Esophagus squamous epithelium (tissue), 5 donors: ENCODE measurements at regions not wholly inside any gene's neighbourhood (a gene's known extent, or its start where the extent isn't known, plus 50 kb on each side); places are given as distances from the start of the nearest gene placed in this dataset.

Experiments
- DNase-seq: peaks from one replicate; lab custom pipeline; 2025; lab: John Stamatoyannopoulos, UW
- H3K27ac ChIP-seq, 4 donors: fragments of 200-600 bp; sonication (generic); one replicate each; pipeline ENCODE4 v1.5.1; 2016 to 2019; ENCODE audit warnings: mild to moderate bottlenecking in 1 of 4
- H3K27me3 ChIP-seq, 4 donors: fragments of 200-600 bp; sonication (generic); 1 replicate in 3 of 4; 2 replicates in 1 of 4; pipeline versions ENCODE4 v1.5.1 to v1.6.0; 2017 to 2021; ENCODE audit warnings: antibody characterized with exemption in 1 of 4
- H3K36me3 ChIP-seq, 3 donors: fragments of 200-600 bp; sonication (generic); one replicate each; pipeline ENCODE4 v1.5.1; 2016 to 2019
- H3K4me1 ChIP-seq, 3 donors: fragments of 200-600 bp; sonication (generic); one replicate each; pipeline ENCODE4 v1.5.1; 2017 to 2019
- H3K4me3 ChIP-seq, 4 donors: fragments of 200-600 bp; sonication (generic); 1 replicate in 3 of 4; 2 replicates in 1 of 4; pipeline ENCODE4 v1.5.1; 2016 to 2019; ENCODE audit warnings: mild to moderate bottlenecking in 2 of 4, moderate library complexity in 1 of 4
- H3K9me3 ChIP-seq, 3 donors: fragments of 200-600 bp; sonication (generic); one replicate each; pipeline ENCODE4 v1.5.1; 2016 to 2019
- POLR2A ChIP-seq, 4 donors: fragments of 450-650 bp; IDR thresholded peaks; one replicate each; pipeline ENCODE4 v1.6.1; 2017; ENCODE audit warnings: antibody characterized with exemption in 4 of 4, mild to moderate bottlenecking in 4 of 4, moderate library complexity in 3 of 4
- WGBS, 2 donors: methylation state at CpG; one replicate each; pipeline ENCODE4 v1.1.5; 2018; 5-methylcytosine and 5-hydroxymethylcytosine counted together
- intact Hi-C: fragments of 100-400 bp; cut with DNase I; formaldehyde crosslinking; loops from one replicate; pipeline ENCODE4 v1.15.0; 2022
- TF ChIP-seq, protein P1 (sequence below), 6 experiments: fragments of 450-650 bp in 4 of 6; fragments of 200-600 bp in 2 of 6; sonication (generic) in 2 of 6; IDR thresholded peaks; one replicate each; pipeline ENCODE4 v1.5.1; 2016 to 2019; ENCODE audit warnings: antibody characterized with exemption in 6 of 6, mild to moderate bottlenecking in 4 of 6, moderate library complexity in 4 of 6
- donor health status: DM: yes; HTN: yes; CAD: no.

DNA sequence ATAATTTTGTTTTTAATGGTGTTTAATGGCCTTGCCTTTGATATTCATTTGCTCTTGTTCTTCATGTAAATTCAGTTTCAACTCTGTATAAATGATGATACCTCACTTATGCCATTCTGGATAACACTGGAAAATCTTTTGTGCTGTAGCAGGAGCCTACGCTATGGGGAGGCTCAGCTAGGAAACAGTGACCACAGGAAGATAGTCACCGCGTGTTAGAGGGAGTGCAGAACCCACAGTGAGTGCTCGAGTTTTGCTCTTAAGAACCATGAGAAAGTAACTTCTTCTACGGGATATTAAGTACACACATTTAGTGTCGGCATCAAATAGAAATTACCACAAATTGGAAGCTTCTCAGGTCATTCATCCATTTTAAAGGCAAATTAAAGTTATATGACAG, 143.9 kb downstream of the IRX2 start:
- intact Hi-C loops: no loop called here
- WGBS, 2 donors: 66 to 73% methylated on average over 6 of the region's 6 CpGs

DNA sequence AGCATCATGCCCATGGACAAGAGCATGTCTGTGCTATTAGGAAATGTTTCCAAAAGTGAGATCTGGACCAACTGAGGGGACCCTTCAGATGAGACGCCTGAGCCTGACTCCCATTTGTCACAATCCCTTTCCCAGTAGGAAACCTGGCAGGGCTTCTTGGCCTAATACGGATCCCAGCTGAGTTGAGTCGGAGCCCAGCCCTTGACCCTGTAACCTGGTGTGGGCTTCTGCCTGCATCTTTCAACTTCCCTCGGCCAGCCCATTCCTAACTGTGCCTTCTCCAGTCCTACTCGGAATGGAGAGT, 148.3 kb downstream of the IRX2 start:
- H3K9me3 ChIP-seq: no peaks in the 10 kb centered on the region
- no peak for TF ChIP-seq POLR2A (IDR thresholded peaks at IDR 0.05)
- TF ChIP-seq, protein P1, sequence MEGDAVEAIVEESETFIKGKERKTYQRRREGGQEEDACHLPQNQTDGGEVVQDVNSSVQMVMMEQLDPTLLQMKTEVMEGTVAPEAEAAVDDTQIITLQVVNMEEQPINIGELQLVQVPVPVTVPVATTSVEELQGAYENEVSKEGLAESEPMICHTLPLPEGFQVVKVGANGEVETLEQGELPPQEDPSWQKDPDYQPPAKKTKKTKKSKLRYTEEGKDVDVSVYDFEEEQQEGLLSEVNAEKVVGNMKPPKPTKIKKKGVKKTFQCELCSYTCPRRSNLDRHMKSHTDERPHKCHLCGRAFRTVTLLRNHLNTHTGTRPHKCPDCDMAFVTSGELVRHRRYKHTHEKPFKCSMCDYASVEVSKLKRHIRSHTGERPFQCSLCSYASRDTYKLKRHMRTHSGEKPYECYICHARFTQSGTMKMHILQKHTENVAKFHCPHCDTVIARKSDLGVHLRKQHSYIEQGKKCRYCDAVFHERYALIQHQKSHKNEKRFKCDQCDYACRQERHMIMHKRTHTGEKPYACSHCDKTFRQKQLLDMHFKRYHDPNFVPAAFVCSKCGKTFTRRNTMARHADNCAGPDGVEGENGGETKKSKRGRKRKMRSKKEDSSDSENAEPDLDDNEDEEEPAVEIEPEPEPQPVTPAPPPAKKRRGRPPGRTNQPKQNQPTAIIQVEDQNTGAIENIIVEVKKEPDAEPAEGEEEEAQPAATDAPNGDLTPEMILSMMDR (IDR thresholded peaks at IDR 0.05): no peak
- DNase-seq: no peak
- 56 to 72% methylated on average over 4 to 5 of the region's 5 CpGs for WGBS, 2 donors
- no peak overlapping the region for H3K27ac ChIP-seq
- H3K27me3 ChIP-seq: no peaks in the 10 kb centered on the region
- no peak overlapping the region for H3K4me3 ChIP-seq
- intact Hi-C loops: no loop called here
- no peaks in the 10 kb centered on the region for H3K36me3 ChIP-seq
- H3K4me1 ChIP-seq: no peaks in the 10 kb centered on the region

More for the DNA sequence above, 143.9 kb downstream of the IRX2 start:
- Histone ChIP-seq H3K27me3 (no peaks in the 10 kb centered on the region), H3K4me3 (no peak overlapping the region), H3K9me3 (no peaks in the 10 kb centered on the region), H3K27ac (no peak overlapping the region), H3K36me3 (no peaks in the 10 kb centered on the region), H3K4me1 (no peaks in the 10 kb centered on the region)
- no peak for DNase-seq
- TF ChIP-seq, protein P1 (IDR thresholded peaks at IDR 0.05): no peak
- TF ChIP-seq POLR2A (IDR thresholded peaks at IDR 0.05): no peak

DNA sequence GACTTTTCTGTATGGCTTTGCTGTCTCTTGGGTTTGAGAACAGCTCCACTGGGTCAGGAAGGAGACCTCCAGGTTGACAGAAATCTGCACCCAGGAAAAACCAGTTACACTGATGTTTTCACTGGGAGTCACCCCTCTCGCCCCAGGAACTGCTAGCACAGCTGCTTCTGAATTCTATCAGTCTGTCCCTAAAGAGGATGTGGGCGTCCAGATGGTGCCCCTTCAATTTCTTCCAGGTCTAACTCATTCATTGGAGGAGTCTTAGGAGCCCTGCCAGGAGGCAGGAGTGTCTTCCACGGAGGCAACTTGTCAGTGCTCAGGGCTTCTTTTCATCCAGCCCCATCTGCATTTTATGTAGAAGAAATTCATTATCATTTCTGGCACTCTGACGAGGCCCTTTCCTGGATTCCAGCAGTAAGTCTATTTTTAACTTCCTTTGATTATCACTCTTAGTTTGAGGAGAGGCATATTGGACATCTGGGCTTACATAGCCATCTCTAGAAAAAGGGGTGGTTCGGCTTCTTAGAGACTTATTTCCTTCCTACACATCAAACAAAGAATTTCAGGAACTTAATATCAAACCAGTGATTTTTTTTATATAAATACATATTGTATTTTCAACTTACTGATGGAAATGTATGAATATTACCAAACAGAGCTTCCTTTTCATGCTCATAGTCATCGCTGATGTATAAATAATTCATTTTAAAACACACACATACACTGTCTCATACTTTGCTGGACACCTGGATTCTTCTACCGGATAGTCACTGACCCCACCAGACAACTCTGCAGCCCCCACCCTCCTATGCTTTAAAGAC, 148.8 kb downstream of the IRX2 start:
- no peak for DNase-seq
- no peaks in the 10 kb centered on the region for H3K36me3 ChIP-seq
- TF ChIP-seq, protein P1 (IDR thresholded peaks at IDR 0.05): no peak
- TF ChIP-seq POLR2A (IDR thresholded peaks at IDR 0.05): no peak

DNA sequence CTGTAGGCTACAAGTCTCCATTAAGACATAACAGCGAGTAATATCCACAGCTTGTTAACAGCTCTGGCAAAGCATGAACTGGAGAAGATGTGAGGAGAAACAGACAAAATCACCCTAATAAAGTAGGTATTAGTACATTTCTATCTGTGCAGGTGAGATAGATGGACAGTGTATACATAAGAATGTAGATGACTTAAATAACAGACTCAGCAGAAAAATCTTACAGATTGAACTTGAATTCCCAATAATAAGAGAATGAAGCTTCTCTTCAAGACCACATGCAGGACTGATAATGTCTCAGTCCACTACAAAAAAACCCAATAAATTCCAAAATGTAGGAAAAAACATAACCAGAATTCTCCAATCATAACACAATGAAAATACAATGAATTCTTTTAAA, 153.0 kb downstream of the IRX2 start:
- H3K9me3 ChIP-seq: peaks cover 0 to 4% (median 0%) of the 10 kb centered on the region in 3 donors
- TF ChIP-seq, protein P1 (IDR thresholded peaks at IDR 0.05): no peak
- no peak for TF ChIP-seq POLR2A (IDR thresholded peaks at IDR 0.05)
- intact Hi-C loops: no loop called here
- H3K4me1 ChIP-seq: no peaks in the 10 kb centered on the region
- no peak overlapping the region for H3K27ac ChIP-seq
- peaks cover 0 to 6% (median 0%) of the 10 kb centered on the region in 4 donors for H3K27me3 ChIP-seq
- no peaks in the 10 kb centered on the region for H3K36me3 ChIP-seq
- DNase-seq: no peak
- WGBS, 2 donors: 90 to 93% methylated on average over 1 of the region's 1 CpG
- no peak overlapping the region for H3K4me3 ChIP-seq

More for the DNA sequence above, 148.8 kb downstream of the IRX2 start:
- Histone ChIP-seq H3K27ac (no peak overlapping the region), H3K4me1 (no peaks in the 10 kb centered on the region), H3K27me3 (no peaks in the 10 kb centered on the region), H3K4me3 (no peak overlapping the region), H3K9me3 (no peaks in the 10 kb centered on the region)
- WGBS, 2 donors: 47 to 48% methylated on average over 6 to 7 of the region's 7 CpGs
- intact Hi-C loops: no loop called here

DNA sequence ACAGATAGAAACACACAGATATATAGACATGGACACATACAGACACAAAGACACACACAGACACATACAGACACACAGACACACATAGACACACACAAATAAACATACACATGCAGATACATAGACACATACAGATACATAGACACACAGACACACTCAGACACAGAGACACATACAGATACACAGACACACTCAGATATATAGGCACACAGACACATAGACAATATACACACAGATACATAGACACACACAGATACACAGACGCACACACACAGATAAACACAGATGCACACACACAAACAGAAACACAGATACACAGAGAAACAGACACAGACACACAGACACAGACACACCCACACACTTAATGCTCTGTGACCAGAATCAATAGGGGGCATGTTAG, 156.8 kb downstream of the IRX2 start:
- TF ChIP-seq, protein P1 (IDR thresholded peaks at IDR 0.05): no peak
- no peak for DNase-seq
- intact Hi-C loops: no loop called here
- no peaks in the 10 kb centered on the region for H3K36me3 ChIP-seq
- WGBS, 2 donors: 80 to 85% methylated on average over 1 of the region's 1 CpG
- no peak overlapping the region for H3K27ac ChIP-seq
- H3K27me3 ChIP-seq: peaks cover 0 to 24% (median 0%) of the 10 kb centered on the region in 4 donors
- H3K4me3 ChIP-seq: no peak overlapping the region
- no peaks in the 10 kb centered on the region for H3K4me1 ChIP-seq
- H3K9me3 ChIP-seq: peaks cover 0 to 4% (median 0%) of the 10 kb centered on the region in 3 donors
